PC-9 (cell line): ENCODE measurements at regions not wholly inside any gene's neighbourhood (a gene's known extent, or its start where the extent isn't known, plus 50 kb on each side); places are given as distances from the start of the nearest gene placed in this dataset.
A peak's percentile ranks its signal among the peaks of the same experiment; 100 is the strongest.
"Not testable (repeated sequence)": the region's sequence is repeated elsewhere in the genome, so short reads cannot be mapped to it uniquely, and the experiment has no call there.

Experiments
- BruUV-seq: library from RNA; stranded (reverse); fragments of 400-500 nt; replicated peaks from 2 replicates; lab custom pipeline; 2021; lab: Mats Ljungman, UMichigan
- CTCF ChIA-PET: fragments of 300-600 bp; sonication (Branson Sonifier 250); formaldehyde crosslinking; loops from one replicate; lab custom pipeline; 2022; ENCODE audit warnings: antibody characterized with exemption; lab: Charles Lee
- POLR2A ChIA-PET: fragments of 300-600 bp; sonication (Branson Sonifier 250); formaldehyde crosslinking; loops from one replicate; lab custom pipeline; 2022; ENCODE audit warnings: antibody characterized with exemption; ENCODE audit not compliant: unreplicated experiment; lab: Charles Lee
- DNase-seq, 2 experiments: peaks; one replicate each; pipeline versions ENCODE4 v3.0.0 to v3.0.0-alpha.2; 2015 to 2022; ENCODE audit warnings: mixed read lengths in 1 of 2
- H2AFZ ChIP-seq: fragments of 200-600 bp; sonication (generic); 2 replicates; pipeline ENCODE4 v1.8.1; 2017; ENCODE audit warnings: antibody characterized with exemption
- H3F3A ChIP-seq: fragments of 200-600 bp; sonication (generic); 2 replicates; pipeline ENCODE4 v1.8.1; 2017; ENCODE audit warnings: antibody characterized with exemption, mild to moderate bottlenecking, low read depth; ENCODE audit not compliant: insufficient read depth
- H3K27ac ChIP-seq: fragments of 200-600 bp; sonication (generic); 2 replicates; pipeline ENCODE4 v1.6.1; 2016; ENCODE audit warnings: mixed run types
- H3K27me3 ChIP-seq: fragments of 200-600 bp; sonication (generic); 2 replicates; pipeline ENCODE4 v1.6.1; 2016; ENCODE audit warnings: low read depth, mixed run types; ENCODE audit not compliant: insufficient read depth
- H3K36me3 ChIP-seq: fragments of 200-600 bp; sonication (generic); 2 replicates; pipeline ENCODE4 v1.6.1; 2016; ENCODE audit warnings: low read depth, mixed run types
- H3K4me1 ChIP-seq: fragments of 200-600 bp; sonication (generic); replicated peaks from 2 replicates; pipeline ENCODE4 v1.6.1; 2016; ENCODE audit warnings: mixed run types; ENCODE audit not compliant: insufficient read depth
- H3K4me2 ChIP-seq: fragments of 200-600 bp; sonication (generic); 2 replicates; pipeline ENCODE4 v1.6.1; 2017; ENCODE audit warnings: mixed run types
- H3K4me3 ChIP-seq: fragments of 200-600 bp; sonication (generic); 2 replicates; pipeline ENCODE4 v1.6.1; 2016; ENCODE audit warnings: mixed run types
- H3K79me2 ChIP-seq: fragments of 200-600 bp; sonication (generic); 2 replicates; pipeline ENCODE4 v1.6.1; 2017; ENCODE audit warnings: low read depth, mixed run types
- H3K9me2 ChIP-seq: fragments of 200-600 bp; sonication (generic); 2 replicates; pipeline ENCODE4 v1.8.1; 2017; ENCODE audit warnings: mild to moderate bottlenecking; ENCODE audit not compliant: insufficient read depth
- H3K9me3 ChIP-seq: fragments of 200-600 bp; sonication (generic); 2 replicates; pipeline ENCODE4 v1.8.1; 2016; ENCODE audit warnings: low read depth; ENCODE audit not compliant: insufficient read depth
- H4K20me1 ChIP-seq: fragments of 200-600 bp; sonication (generic); 2 replicates; pipeline ENCODE4 v1.8.1; 2017; ENCODE audit not compliant: insufficient read depth
- EZH2 ChIP-seq: fragments of 200-600 bp; sonication (generic); IDR thresholded peaks from 2 replicates; pipeline ENCODE4 v1.8.0; 2017; ENCODE audit warnings: antibody characterized with exemption, low read depth
- intact Hi-C: fragments of 100-400 bp; cut with micrococcal nuclease; formaldehyde crosslinking; loops from one replicate; pipeline ENCODE4 v1.10.0; 2022; ENCODE audit not compliant: unreplicated experiment
- TF ChIP-seq, protein P1 (sequence below): fragments of 200-600 bp; sonication (generic); conservative IDR thresholded peaks from 2 replicates; pipeline ENCODE4 v1.6.1; 2017; ENCODE audit warnings: mixed run types, antibody characterized with exemption, mild to moderate bottlenecking, moderate library complexity

DNA sequence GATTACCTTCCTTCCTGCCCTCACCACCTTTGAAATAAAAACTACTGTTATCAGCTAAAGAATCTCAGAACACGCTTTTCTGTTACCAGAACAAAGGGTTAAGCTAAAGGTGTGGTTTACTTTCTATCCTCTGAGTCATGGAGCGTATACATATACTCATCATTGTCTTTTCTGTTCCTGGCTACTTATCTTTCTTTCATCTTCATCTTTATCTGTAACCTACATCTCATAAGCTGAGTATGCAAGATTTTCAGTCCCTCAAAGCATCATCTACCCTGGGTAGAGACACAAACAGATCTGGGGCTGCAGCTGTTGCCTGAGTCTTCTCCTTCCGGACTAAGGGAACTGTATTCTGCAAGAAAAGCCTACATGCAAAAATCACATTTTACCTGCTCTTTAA is 75.6 kb downstream of the LMO4 start:
- BruUV-seq: no TSS peak
- Histone ChIP-seq H3K4me2 (no peak overlapping the region), H3K4me1 (peaks cover 7% of the 10 kb centered on the region; the same call in 1 of the 2 replicates), H3K4me3 (no peak overlapping the region), H3K36me3 (no peaks in the 10 kb centered on the region), H3K27ac (no peak overlapping the region), H3K79me2 (no peaks in the 10 kb centered on the region), H3K9me3 (no peaks in the 10 kb centered on the region), H3F3A (0 out of 2 replicates have a peak, but pooled peaks cover 3% of the 10 kb centered on the region), H3K9me2 (no peaks in the 10 kb centered on the region), H2AFZ (no peak overlapping the region), H4K20me1 (no peaks in the 10 kb centered on the region), H3K27me3 (no peaks in the 10 kb centered on the region)
- intact Hi-C loops: no loop called here
- ChIA-PET POLR2A (no interaction called here), CTCF (no interaction called here)
- TF ChIP-seq EZH2: no peak
- TF ChIP-seq, protein P1, sequence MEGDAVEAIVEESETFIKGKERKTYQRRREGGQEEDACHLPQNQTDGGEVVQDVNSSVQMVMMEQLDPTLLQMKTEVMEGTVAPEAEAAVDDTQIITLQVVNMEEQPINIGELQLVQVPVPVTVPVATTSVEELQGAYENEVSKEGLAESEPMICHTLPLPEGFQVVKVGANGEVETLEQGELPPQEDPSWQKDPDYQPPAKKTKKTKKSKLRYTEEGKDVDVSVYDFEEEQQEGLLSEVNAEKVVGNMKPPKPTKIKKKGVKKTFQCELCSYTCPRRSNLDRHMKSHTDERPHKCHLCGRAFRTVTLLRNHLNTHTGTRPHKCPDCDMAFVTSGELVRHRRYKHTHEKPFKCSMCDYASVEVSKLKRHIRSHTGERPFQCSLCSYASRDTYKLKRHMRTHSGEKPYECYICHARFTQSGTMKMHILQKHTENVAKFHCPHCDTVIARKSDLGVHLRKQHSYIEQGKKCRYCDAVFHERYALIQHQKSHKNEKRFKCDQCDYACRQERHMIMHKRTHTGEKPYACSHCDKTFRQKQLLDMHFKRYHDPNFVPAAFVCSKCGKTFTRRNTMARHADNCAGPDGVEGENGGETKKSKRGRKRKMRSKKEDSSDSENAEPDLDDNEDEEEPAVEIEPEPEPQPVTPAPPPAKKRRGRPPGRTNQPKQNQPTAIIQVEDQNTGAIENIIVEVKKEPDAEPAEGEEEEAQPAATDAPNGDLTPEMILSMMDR: no peak
- DNase-seq: peak in 1 of 2 experiments; percentile 53

GRCh38 chr1:87408665-87409248 is 80.1 kb downstream of the LMO4 start:
- 0 out of 2 replicates have a peak, but pooled peaks cover 4% of the 10 kb centered on the region for H3K4me1 ChIP-seq
- ChIA-PET POLR2A (no interaction called here), CTCF (no interaction called here)
- no TSS peak for BruUV-seq
- H3K9me3 ChIP-seq: no peaks in the 10 kb centered on the region
- H3K9me2 ChIP-seq: no peaks in the 10 kb centered on the region
- H3K4me2 ChIP-seq: no peak overlapping the region
- TF ChIP-seq, protein P1: no peak
- no peak for TF ChIP-seq EZH2
- H3K4me3 ChIP-seq: no peak overlapping the region
- no peak overlapping the region for H3K27ac ChIP-seq
- H4K20me1 ChIP-seq: no peaks in the 10 kb centered on the region
- no peaks in the 10 kb centered on the region for H3K36me3 ChIP-seq
- no peak overlapping the region for H2AFZ ChIP-seq
- no peaks in the 10 kb centered on the region for H3K79me2 ChIP-seq
- no peaks in the 10 kb centered on the region for H3K27me3 ChIP-seq
- H3F3A ChIP-seq: 0 out of 2 replicates have a peak, but pooled peaks cover 3% of the 10 kb centered on the region
- intact Hi-C loops: no loop called here
- DNase-seq: no peak

DNA sequence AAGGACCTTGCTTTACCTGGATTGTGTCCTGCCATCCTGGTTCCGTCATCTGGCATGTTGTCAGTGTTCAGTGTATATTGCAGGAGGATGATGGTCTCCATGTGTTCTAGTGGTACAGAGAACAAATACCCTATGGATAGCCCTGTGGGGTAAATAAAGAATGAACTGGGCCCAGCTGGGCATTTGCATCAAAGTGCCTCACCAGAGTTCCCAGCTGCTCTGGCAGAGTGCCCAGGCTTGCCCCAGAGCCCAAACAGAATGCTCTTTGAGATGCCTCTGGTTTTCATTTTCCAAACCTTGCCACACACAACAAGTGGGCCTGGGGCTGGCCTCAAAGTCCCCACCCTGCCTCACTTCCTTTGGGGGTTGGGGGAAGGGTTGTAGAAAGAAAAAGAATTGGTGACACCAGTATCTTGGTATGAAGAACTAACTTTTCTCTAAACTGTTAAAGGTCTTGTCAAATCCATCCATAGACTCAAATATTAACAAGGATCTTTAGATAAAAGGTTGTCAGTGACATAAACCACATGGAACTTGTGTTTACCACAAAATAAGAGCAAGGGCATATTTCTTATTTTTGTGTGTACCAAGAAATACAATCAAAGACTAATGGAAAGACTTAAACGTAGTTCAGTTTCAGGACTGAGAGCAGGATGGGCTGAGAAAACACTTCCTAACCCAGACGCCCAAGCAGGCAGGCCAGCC is 82.2 kb downstream of the LMO4 start:
- POLR2A ChIA-PET: no interaction called here
- intact Hi-C loops: no loop called here
- H4K20me1 ChIP-seq: no peaks in the 10 kb centered on the region
- TF ChIP-seq, protein P1: no peak
- TF ChIP-seq EZH2: no peak
- H2AFZ ChIP-seq: no peak overlapping the region
- BruUV-seq: no TSS peak
- no peaks in the 10 kb centered on the region for H3K36me3 ChIP-seq
- H3F3A ChIP-seq: no peaks in the 10 kb centered on the region
- H3K4me2 ChIP-seq: no peak overlapping the region
- H3K27me3 ChIP-seq: no peaks in the 10 kb centered on the region
- H3K4me3 ChIP-seq: no peak overlapping the region
- no peak overlapping the region for H3K27ac ChIP-seq
- H3K9me2 ChIP-seq: no peaks in the 10 kb centered on the region
- no peaks in the 10 kb centered on the region for H3K79me2 ChIP-seq
- CTCF ChIA-PET: no interaction called here
- H3K9me3 ChIP-seq: no peaks in the 10 kb centered on the region
- DNase-seq: no peak
- H3K4me1 ChIP-seq: no peaks in the 10 kb centered on the region

DNA sequence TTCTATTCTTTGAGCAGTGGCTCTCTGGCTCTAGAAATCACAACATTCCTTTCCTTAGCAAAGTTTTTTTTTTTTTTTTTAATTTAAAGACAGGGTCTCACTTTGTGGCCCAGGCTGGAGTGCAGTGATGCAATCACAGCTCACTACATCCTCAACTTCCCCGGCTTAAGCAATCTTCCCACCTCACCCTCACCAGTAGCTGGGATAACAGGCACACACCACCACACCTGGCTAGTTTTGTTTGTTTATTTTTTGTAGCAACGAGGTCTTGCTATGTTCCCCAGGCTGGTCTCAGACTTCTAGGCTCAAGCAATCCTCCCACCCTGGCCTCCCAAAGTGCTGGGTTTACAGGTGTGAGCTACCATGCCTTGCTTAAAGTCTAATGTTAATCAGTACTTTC is 85.2 kb downstream of the LMO4 start:
- BruUV-seq: not testable (repeated sequence)

More for the DNA sequence above, 85.2 kb downstream of the LMO4 start:
- H4K20me1 ChIP-seq, intact Hi-C loops, H3F3A ChIP-seq, H3K4me3 ChIP-seq, H3K36me3 ChIP-seq, H3K27me3 ChIP-seq, H3K27ac ChIP-seq, H3K79me2 ChIP-seq, H2AFZ ChIP-seq, CTCF ChIA-PET, DNase-seq, H3K9me3 ChIP-seq, H3K9me2 ChIP-seq, H3K4me2 ChIP-seq, H3K4me1 ChIP-seq: not testable (repeated sequence)
- POLR2A ChIA-PET: interaction anchor here (0.6 kb wide), 1 partner anchor 1926 kb away, joined by 4 read pairs; no protein-coding TSS in a partner anchor
